ENCODE measurements at regions not wholly inside any gene's neighbourhood (a gene's known extent, or its start where the extent isn't known, plus 50 kb on each side); places are given as distances from the start of the nearest gene placed in this dataset.

GRCh38 chrX:5042563-5042962 lies 1186.1 kb downstream of the NLGN4X start:
- TF ChIP-seq CEBPB (IDR thresholded peaks at IDR 0.05; ENCODE audit: low read depth, low read length) (no peak), POLR2A (IDR thresholded peaks at IDR 0.05; ENCODE audit: low read depth, low read length) (no peak), MXI1 (IDR thresholded peaks at IDR 0.05; ENCODE audit: borderline replicate concordance, low read depth, low read length) (no peak), USF2 (IDR thresholded peaks at IDR 0.05; ENCODE audit: low read depth, low read length) (no peak), RFX5 (IDR thresholded peaks at IDR 0.05; ENCODE audit: low read depth, low read length) (no peak)
- TF ChIP-seq, protein P1, sequence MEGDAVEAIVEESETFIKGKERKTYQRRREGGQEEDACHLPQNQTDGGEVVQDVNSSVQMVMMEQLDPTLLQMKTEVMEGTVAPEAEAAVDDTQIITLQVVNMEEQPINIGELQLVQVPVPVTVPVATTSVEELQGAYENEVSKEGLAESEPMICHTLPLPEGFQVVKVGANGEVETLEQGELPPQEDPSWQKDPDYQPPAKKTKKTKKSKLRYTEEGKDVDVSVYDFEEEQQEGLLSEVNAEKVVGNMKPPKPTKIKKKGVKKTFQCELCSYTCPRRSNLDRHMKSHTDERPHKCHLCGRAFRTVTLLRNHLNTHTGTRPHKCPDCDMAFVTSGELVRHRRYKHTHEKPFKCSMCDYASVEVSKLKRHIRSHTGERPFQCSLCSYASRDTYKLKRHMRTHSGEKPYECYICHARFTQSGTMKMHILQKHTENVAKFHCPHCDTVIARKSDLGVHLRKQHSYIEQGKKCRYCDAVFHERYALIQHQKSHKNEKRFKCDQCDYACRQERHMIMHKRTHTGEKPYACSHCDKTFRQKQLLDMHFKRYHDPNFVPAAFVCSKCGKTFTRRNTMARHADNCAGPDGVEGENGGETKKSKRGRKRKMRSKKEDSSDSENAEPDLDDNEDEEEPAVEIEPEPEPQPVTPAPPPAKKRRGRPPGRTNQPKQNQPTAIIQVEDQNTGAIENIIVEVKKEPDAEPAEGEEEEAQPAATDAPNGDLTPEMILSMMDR (conservative IDR thresholded peaks at IDR 0.05; ENCODE audit: low read depth, low read length), result no peak

Measured in IMR-90 (cell line).